ENCODE measurements at regions not wholly inside any gene's neighbourhood (a gene's known extent, or its start where the extent isn't known, plus 50 kb on each side); places are given as distances from the start of the nearest gene placed in this dataset.

GRCh38 chr17:14864127-14864526, 401.0 kb downstream of the PMP22 start:
- Mint-ChIP-seq H3K4me3 (no peak overlapping the region), H3K9me3 (peaks cover 38% of the 10 kb centered on the region), H3K27me3 (ENCODE audit: low read depth, poor library complexity) (peaks cover 3% of the 10 kb centered on the region), H3K27ac (no peak overlapping the region), H3K4me1 (peaks cover 21% of the 10 kb centered on the region), H3K36me3 (ENCODE audit: low read depth) (peaks cover 15% of the 10 kb centered on the region)
- DNase-seq = no peak
- TF ChIP-seq CTCF (IDR thresholded peaks at IDR 0.05) = no peak

- Mint-ChIP-seq H3K27ac (no peak overlapping the region), H3K9me3 (peaks cover 58% of the 10 kb centered on the region), H3K36me3 (ENCODE audit: low read depth) (peaks cover 25% of the 10 kb centered on the region), H3K4me3 (no peak overlapping the region), H3K27me3 (ENCODE audit: low read depth, poor library complexity) (peaks cover 3% of the 10 kb centered on the region), H3K4me1 (peaks cover 37% of the 10 kb centered on the region)
- no peak for DNase-seq
- no peak for TF ChIP-seq CTCF (IDR thresholded peaks at IDR 0.05)
Observed at GRCh38 chr17:14859542-14859941, 405.6 kb downstream of the PMP22 start.

GRCh38 chr17:14856176-14856575, 408.9 kb downstream of the PMP22 start:
- DNase-seq = no peak
- H3K36me3 Mint-ChIP-seq (ENCODE audit: low read depth) = peaks cover 15% of the 10 kb centered on the region
- H3K27ac Mint-ChIP-seq = no peak overlapping the region
- H3K4me1 Mint-ChIP-seq = peaks cover 29% of the 10 kb centered on the region
- peaks cover 33% of the 10 kb centered on the region for H3K9me3 Mint-ChIP-seq
- H3K4me3 Mint-ChIP-seq = no peak overlapping the region
- TF ChIP-seq CTCF (IDR thresholded peaks at IDR 0.05) = no peak
- H3K27me3 Mint-ChIP-seq (ENCODE audit: low read depth, poor library complexity) = peaks cover 3% of the 10 kb centered on the region

GRCh38 chr17:14854691-14855090, 410.4 kb downstream of the PMP22 start:
- no peak overlapping the region for H3K4me3 Mint-ChIP-seq
- H3K36me3 Mint-ChIP-seq (ENCODE audit: low read depth) = peaks cover 14% of the 10 kb centered on the region
- peaks cover 3% of the 10 kb centered on the region for H3K27me3 Mint-ChIP-seq (ENCODE audit: low read depth, poor library complexity)
- no peak for DNase-seq
- no peak for TF ChIP-seq CTCF (IDR thresholded peaks at IDR 0.05)
- H3K27ac Mint-ChIP-seq = no peak overlapping the region
- H3K4me1 Mint-ChIP-seq = peaks cover 28% of the 10 kb centered on the region
- peaks cover 25% of the 10 kb centered on the region for H3K9me3 Mint-ChIP-seq

- Mint-ChIP-seq H3K27me3 (ENCODE audit: low read depth, poor library complexity) (peaks cover 8% of the 10 kb centered on the region), H3K9me3 (peaks cover 9% of the 10 kb centered on the region), H3K27ac (no peak overlapping the region), H3K4me1 (peaks cover 15% of the 10 kb centered on the region), H3K4me3 (no peak overlapping the region), H3K36me3 (ENCODE audit: low read depth) (peaks cover 5% of the 10 kb centered on the region)
- no peak for DNase-seq
- TF ChIP-seq CTCF (IDR thresholded peaks at IDR 0.05) = no peak
Observed at GRCh38 chr17:14845591-14846281, 419.4 kb downstream of the PMP22 start.

Measured in nephron progenitor cell (in vitro differentiated cells).